Endothelial cell (in vitro differentiated cells): ENCODE measurements at regions not wholly inside any gene's neighbourhood (a gene's known extent, or its start where the extent isn't known, plus 50 kb on each side); places are given as distances from the start of the nearest gene placed in this dataset.

Experiments used
- DNase-seq: peaks from one replicate; pipeline ENCODE4 v3.0.0; 2021; ENCODE audit warnings: low spot score
- H3K27ac Mint-ChIP-seq: one replicate; pipeline ENCODE4 v1.8.0; 2021; ENCODE audit warnings: mixed read lengths, inconsistent platforms; ENCODE audit not compliant: unreplicated experiment
- H3K27me3 Mint-ChIP-seq: one replicate; pipeline ENCODE4 v1.8.0; 2021; ENCODE audit warnings: mild to moderate bottlenecking, moderate library complexity, mixed read lengths, inconsistent platforms; ENCODE audit not compliant: unreplicated experiment
- H3K36me3 Mint-ChIP-seq: one replicate; pipeline ENCODE4 v1.8.0; 2021; ENCODE audit warnings: mild to moderate bottlenecking, low read depth, mixed read lengths, inconsistent platforms; ENCODE audit not compliant: unreplicated experiment
- H3K4me1 Mint-ChIP-seq: one replicate; pipeline ENCODE4 v1.8.0; 2021; ENCODE audit warnings: mild to moderate bottlenecking, mixed read lengths, inconsistent platforms; ENCODE audit not compliant: unreplicated experiment
- H3K4me3 Mint-ChIP-seq: one replicate; pipeline ENCODE4 v1.8.0; 2021; ENCODE audit warnings: mild to moderate bottlenecking, mixed read lengths, inconsistent platforms; ENCODE audit not compliant: unreplicated experiment
- H3K9me3 Mint-ChIP-seq: one replicate; pipeline ENCODE4 v1.8.0; 2021; ENCODE audit warnings: mixed read lengths, inconsistent platforms; ENCODE audit not compliant: unreplicated experiment
- TF ChIP-seq, protein P1 (sequence below): fragments of 200-600 bp; sonication (generic); IDR thresholded peaks from one replicate; pipeline ENCODE4 v1.5.0; 2021; ENCODE audit warnings: antibody characterized with exemption; ENCODE audit not compliant: unreplicated experiment

DNA sequence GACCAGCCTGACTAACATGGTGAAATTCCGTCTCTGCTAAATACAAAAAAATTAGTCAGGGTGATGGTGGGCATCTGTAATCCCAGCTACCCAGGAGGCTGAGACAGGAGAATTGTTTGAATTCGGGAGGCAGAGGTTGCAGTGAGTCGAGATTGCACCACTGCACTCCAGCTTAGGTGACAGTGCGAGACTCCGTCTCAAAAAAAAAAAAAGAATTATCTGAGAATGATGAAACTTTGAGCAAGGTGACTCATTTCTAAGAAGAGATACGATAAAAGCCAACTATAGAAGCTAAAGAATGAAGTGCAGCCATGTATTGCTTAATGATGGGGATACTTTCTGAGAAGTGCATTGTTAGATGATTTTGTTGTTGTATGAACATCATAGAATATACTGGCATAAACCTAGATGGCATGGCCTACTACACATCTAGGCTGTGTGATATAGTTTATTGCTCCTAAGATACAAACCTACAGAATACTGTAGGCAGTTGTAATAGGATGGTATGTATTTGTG is 64.7 kb downstream of the SNRPE start:
- no peaks in the 10 kb centered on the region for H3K36me3 Mint-ChIP-seq
- DNase-seq: no peak
- no peak overlapping the region for H3K4me3 Mint-ChIP-seq
- peaks cover 3% of the 10 kb centered on the region for H3K27me3 Mint-ChIP-seq
- H3K27ac Mint-ChIP-seq: no peak overlapping the region
- TF ChIP-seq, protein P1, sequence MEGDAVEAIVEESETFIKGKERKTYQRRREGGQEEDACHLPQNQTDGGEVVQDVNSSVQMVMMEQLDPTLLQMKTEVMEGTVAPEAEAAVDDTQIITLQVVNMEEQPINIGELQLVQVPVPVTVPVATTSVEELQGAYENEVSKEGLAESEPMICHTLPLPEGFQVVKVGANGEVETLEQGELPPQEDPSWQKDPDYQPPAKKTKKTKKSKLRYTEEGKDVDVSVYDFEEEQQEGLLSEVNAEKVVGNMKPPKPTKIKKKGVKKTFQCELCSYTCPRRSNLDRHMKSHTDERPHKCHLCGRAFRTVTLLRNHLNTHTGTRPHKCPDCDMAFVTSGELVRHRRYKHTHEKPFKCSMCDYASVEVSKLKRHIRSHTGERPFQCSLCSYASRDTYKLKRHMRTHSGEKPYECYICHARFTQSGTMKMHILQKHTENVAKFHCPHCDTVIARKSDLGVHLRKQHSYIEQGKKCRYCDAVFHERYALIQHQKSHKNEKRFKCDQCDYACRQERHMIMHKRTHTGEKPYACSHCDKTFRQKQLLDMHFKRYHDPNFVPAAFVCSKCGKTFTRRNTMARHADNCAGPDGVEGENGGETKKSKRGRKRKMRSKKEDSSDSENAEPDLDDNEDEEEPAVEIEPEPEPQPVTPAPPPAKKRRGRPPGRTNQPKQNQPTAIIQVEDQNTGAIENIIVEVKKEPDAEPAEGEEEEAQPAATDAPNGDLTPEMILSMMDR: no peak
- no peaks in the 10 kb centered on the region for H3K4me1 Mint-ChIP-seq
- no peaks in the 10 kb centered on the region for H3K9me3 Mint-ChIP-seq

DNA sequence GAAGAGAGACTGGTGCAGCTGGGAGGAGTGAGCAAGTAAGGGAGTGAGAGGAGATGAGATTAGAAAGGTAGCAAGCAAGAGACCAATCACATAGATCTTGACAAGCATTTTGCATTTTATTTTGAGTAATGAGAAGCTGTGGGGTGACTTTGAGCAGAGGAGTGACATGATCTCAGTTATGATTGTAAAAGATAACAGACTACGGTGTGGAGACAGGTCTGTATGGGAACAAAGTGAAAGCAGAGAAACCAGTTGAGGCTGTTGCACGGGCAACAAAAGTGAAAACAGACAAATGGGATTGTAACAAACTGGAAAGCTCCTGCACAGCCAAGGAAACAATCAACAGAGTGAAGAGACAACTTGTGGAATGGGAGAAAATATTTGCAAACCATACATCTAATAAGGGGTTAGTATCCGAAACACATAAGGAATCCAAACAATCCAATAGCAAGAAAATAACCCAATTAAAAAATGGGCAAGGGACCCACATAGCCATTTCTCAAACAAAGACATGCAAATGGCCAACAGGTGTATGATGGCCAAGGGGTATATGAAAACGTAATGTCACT is 68.4 kb downstream of the SNRPE start:
- H3K27me3 Mint-ChIP-seq: peaks cover 4% of the 10 kb centered on the region
- H3K4me3 Mint-ChIP-seq: no peak overlapping the region
- peaks cover 9% of the 10 kb centered on the region for H3K4me1 Mint-ChIP-seq
- TF ChIP-seq, protein P1: no peak
- DNase-seq: no peak
- H3K36me3 Mint-ChIP-seq: no peaks in the 10 kb centered on the region
- no peak overlapping the region for H3K27ac Mint-ChIP-seq
- no peaks in the 10 kb centered on the region for H3K9me3 Mint-ChIP-seq

- H3K4me1 Mint-ChIP-seq: peaks cover 9% of the 10 kb centered on the region
- H3K36me3 Mint-ChIP-seq: no peaks in the 10 kb centered on the region
- DNase-seq: no peak
- H3K27me3 Mint-ChIP-seq: peaks cover 4% of the 10 kb centered on the region
- H3K4me3 Mint-ChIP-seq: no peak overlapping the region
- TF ChIP-seq, protein P1: no peak
- no peaks in the 10 kb centered on the region for H3K9me3 Mint-ChIP-seq
- H3K27ac Mint-ChIP-seq: no peak overlapping the region
Observed at GRCh38 chr1:203930342-203930741, 68.9 kb downstream of the SNRPE start.

DNA sequence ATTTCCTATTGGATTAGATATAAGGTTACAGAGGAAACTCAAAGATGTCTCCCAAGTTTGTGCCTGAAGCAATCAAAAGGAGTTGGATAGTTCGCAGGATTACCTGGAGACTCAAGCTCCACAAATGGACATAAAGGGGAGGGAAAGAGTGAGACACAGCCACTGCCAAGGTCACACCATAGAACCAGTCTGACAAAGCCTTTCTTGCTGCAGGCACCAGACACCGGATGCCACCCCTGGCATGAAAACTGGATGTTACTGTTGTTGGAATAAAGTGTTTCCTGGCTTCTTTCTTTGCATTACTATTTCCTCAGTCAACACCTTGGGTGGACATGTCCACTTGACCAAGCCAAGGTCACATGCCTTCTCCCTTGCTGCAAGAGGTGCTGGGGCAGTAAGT is 70.6 kb downstream of the SNRPE start:
- DNase-seq: no peak
- peaks cover 4% of the 10 kb centered on the region for H3K27me3 Mint-ChIP-seq
- H3K9me3 Mint-ChIP-seq: no peaks in the 10 kb centered on the region
- no peak overlapping the region for H3K27ac Mint-ChIP-seq
- no peaks in the 10 kb centered on the region for H3K36me3 Mint-ChIP-seq
- peaks cover 9% of the 10 kb centered on the region for H3K4me1 Mint-ChIP-seq
- no peak overlapping the region for H3K4me3 Mint-ChIP-seq
- TF ChIP-seq, protein P1: no peak

GRCh38 chr1:203932556-203932955 is 71.2 kb downstream of the SNRPE start:
- no peak for DNase-seq
- H3K27ac Mint-ChIP-seq: no peak overlapping the region
- no peaks in the 10 kb centered on the region for H3K36me3 Mint-ChIP-seq
- no peaks in the 10 kb centered on the region for H3K9me3 Mint-ChIP-seq
- TF ChIP-seq, protein P1: no peak
- peaks cover 9% of the 10 kb centered on the region for H3K4me1 Mint-ChIP-seq
- peaks cover 4% of the 10 kb centered on the region for H3K27me3 Mint-ChIP-seq
- no peak overlapping the region for H3K4me3 Mint-ChIP-seq
